Right renal pelvis (tissue), 4 donors: ENCODE measurements at regions not wholly inside any gene's neighbourhood (a gene's known extent, or its start where the extent isn't known, plus 50 kb on each side); places are given as distances from the start of the nearest gene placed in this dataset.
"Not testable (repeated sequence)": the region's sequence is repeated elsewhere in the genome, so short reads cannot be mapped to it uniquely, and the experiment has no call there.

ENCODE experiments used
- DNase-seq, 4 donors: peaks; one replicate each; pipeline ENCODE4 v3.0.0-alpha.2; 2013; ENCODE audit warnings: low read depth in 4 of 4, low spot score in 3 of 4, missing footprints in 1 of 4

GRCh38 chr5:91638010-91638409 is 254.9 kb upstream of the ARRDC3 start:
- no peak for DNase-seq

- DNase-seq, result no peak
These were observed 253.0 kb upstream of the ARRDC3 start for GRCh38 chr5:91635950-91636734.

- no peak for DNase-seq
These were observed 249.8 kb upstream of the ARRDC3 start for GRCh38 chr5:91632871-91633270.

GRCh38 chr5:91611746-91612145 is 228.6 kb upstream of the ARRDC3 start:
- no peak for DNase-seq

- DNase-seq, result no peak
These were observed 224.6 kb upstream of the ARRDC3 start for GRCh38 chr5:91607675-91608074.

GRCh38 chr5:91599863-91600262 is 216.7 kb upstream of the ARRDC3 start:
- DNase-seq, result no peak

GRCh38 chr5:91598216-91598615 is 215.1 kb upstream of the ARRDC3 start:
- no peak for DNase-seq

GRCh38 chr5:91595424-91595823 is 212.3 kb upstream of the ARRDC3 start:
- DNase-seq, result no peak

GRCh38 chr5:91591076-91591475 is 208.0 kb upstream of the ARRDC3 start:
- no peak for DNase-seq

GRCh38 chr5:91586232-91586631 is 203.1 kb upstream of the ARRDC3 start:
- DNase-seq, result no peak

- DNase-seq, result no peak
These were observed 201.2 kb upstream of the ARRDC3 start for GRCh38 chr5:91584352-91584751.

GRCh38 chr5:91566012-91566411 is 182.9 kb upstream of the ARRDC3 start:
- DNase-seq, result not testable (repeated sequence)

- no peak for DNase-seq
These were observed 179.8 kb upstream of the ARRDC3 start for GRCh38 chr5:91562922-91563321.

GRCh38 chr5:91541696-91542095 is 158.6 kb upstream of the ARRDC3 start:
- no peak for DNase-seq

GRCh38 chr5:91538179-91538578 is 155.1 kb upstream of the ARRDC3 start:
- DNase-seq, result no peak

GRCh38 chr5:91535499-91535898 is 152.4 kb upstream of the ARRDC3 start:
- no peak for DNase-seq

GRCh38 chr5:91534332-91534731 is 151.2 kb upstream of the ARRDC3 start:
- DNase-seq, result no peak

- no peak for DNase-seq
These were observed 149.7 kb upstream of the ARRDC3 start for GRCh38 chr5:91532779-91533178.

GRCh38 chr5:91532281-91532680 is 149.2 kb upstream of the ARRDC3 start:
- no peak for DNase-seq

- no peak for DNase-seq
These were observed 145.7 kb upstream of the ARRDC3 start for GRCh38 chr5:91528831-91529230.

GRCh38 chr5:91521785-91522184 is 138.7 kb upstream of the ARRDC3 start:
- DNase-seq, result no peak

GRCh38 chr5:91521334-91521733 is 138.2 kb upstream of the ARRDC3 start:
- DNase-seq, result no peak

- no peak for DNase-seq
These were observed 131.3 kb upstream of the ARRDC3 start for GRCh38 chr5:91514400-91514799.
